A673 (cell line): ENCODE measurements at regions not wholly inside any gene's neighbourhood (a gene's known extent, or its start where the extent isn't known, plus 50 kb on each side); places are given as distances from the start of the nearest gene placed in this dataset.

Experiments used
- EZH2 ChIP-seq: fragments of 200-600 bp; sonication (generic); IDR thresholded peaks from 2 replicates; pipeline ENCODE4 v1.6.1; 2017; ENCODE audit warnings: borderline replicate concordance, low read depth, mild to moderate bottlenecking, mixed read lengths, antibody characterized with exemption, low read length; ENCODE audit not compliant: poor library complexity, severe bottlenecking
- TF ChIP-seq, protein P1 (sequence below): fragments of 300-800, 200-600 bp; sonication (generic); conservative IDR thresholded peaks from 2 replicates; pipeline ENCODE4 v1.5.1; 2017; ENCODE audit warnings: low read depth, mild to moderate bottlenecking, antibody characterized with exemption, low read length, moderate library complexity, mixed read lengths

DNA sequence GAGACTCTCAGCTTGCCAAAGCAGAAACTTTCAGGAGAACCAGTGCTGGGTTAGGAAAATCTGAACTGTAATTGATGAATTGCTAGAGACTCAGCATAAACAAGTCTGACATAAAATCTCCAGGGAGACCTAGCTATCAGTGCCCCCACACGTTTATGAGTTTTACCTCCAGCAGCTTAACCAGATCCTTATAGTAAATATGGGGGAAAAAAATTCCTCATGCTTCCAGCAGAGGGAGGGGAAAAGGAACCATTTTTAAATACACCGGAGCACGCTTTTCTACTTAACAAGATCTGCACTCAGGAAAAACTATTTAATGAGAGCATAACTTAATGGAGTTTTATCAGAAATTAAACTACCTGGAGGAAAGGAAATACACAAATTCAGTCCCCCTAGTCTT lies 1040.7 kb upstream of the INTU start:
- TF ChIP-seq, protein P1, sequence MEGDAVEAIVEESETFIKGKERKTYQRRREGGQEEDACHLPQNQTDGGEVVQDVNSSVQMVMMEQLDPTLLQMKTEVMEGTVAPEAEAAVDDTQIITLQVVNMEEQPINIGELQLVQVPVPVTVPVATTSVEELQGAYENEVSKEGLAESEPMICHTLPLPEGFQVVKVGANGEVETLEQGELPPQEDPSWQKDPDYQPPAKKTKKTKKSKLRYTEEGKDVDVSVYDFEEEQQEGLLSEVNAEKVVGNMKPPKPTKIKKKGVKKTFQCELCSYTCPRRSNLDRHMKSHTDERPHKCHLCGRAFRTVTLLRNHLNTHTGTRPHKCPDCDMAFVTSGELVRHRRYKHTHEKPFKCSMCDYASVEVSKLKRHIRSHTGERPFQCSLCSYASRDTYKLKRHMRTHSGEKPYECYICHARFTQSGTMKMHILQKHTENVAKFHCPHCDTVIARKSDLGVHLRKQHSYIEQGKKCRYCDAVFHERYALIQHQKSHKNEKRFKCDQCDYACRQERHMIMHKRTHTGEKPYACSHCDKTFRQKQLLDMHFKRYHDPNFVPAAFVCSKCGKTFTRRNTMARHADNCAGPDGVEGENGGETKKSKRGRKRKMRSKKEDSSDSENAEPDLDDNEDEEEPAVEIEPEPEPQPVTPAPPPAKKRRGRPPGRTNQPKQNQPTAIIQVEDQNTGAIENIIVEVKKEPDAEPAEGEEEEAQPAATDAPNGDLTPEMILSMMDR: peak; percentile 53
- no peak for TF ChIP-seq EZH2
